ENCODE measurements at regions not wholly inside any gene's neighbourhood (a gene's known extent, or its start where the extent isn't known, plus 50 kb on each side); places are given as distances from the start of the nearest gene placed in this dataset.
"Not testable (repeated sequence)": the region's sequence is repeated elsewhere in the genome, so short reads cannot be mapped to it uniquely, and the experiment has no call there.

GRCh38 chr7:150111373-150112139 lies 211.6 kb upstream of the LRRC61 start:
- in situ Hi-C loops (cut with MboI; ENCODE audit: low pct_unique_long_range_greater_than_20kb, low sequenced_read_pairs, unreplicated experiment); DNase-seq (ENCODE audit: low spot score): not testable (repeated sequence)

GRCh38 chr7:150113301-150113700 lies 209.9 kb upstream of the LRRC61 start:
- DNase-seq (ENCODE audit: low spot score); in situ Hi-C loops (cut with MboI; ENCODE audit: low pct_unique_long_range_greater_than_20kb, low sequenced_read_pairs, unreplicated experiment): not testable (repeated sequence)

DNA sequence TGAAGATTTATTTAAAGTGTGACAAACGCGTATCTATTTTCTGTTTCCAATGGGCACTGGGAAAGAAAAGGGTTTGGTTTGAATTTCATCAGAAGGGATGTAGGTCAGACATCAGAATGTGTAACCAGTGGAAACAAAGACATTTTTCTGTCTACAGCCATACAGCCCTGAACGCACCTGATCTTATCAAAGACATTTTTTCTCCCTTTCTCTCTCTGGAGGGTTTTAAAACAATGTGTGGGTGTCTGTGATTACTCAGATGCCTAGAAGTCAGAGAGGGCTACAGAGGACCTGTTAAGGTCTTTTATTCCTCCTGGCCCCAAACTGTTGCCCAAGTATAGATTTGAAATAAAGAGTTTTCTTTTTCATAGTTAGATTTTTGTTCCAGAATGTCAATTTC lies 208.6 kb upstream of the LRRC61 start:
- in situ Hi-C loops (cut with MboI; ENCODE audit: low pct_unique_long_range_greater_than_20kb, low sequenced_read_pairs, unreplicated experiment); DNase-seq (ENCODE audit: low spot score): not testable (repeated sequence)

- in situ Hi-C loops (cut with MboI; ENCODE audit: low pct_unique_long_range_greater_than_20kb, low sequenced_read_pairs, unreplicated experiment); DNase-seq (ENCODE audit: low spot score): not testable (repeated sequence)
Observed at GRCh38 chr7:150119966-150120365, 203.2 kb upstream of the LRRC61 start.

DNA sequence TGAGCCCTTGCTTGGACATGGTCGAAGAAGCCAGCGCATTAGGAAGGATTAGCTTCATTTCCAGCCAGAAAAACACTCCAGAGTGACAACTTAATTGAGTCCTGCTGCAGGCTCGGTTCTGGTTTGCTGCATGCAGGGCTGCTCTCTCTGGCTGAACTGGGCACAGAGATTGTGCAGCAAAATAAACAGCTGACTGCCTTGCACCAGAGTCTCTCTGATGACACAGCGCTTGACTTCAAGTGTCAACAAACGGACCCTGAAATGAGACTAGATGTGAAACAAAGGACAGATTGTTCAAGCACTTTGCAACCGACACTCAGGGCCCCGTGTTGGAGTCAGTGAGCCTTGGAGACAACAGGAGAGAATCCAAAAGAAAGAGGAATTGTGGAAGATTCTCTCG lies 197.3 kb upstream of the LRRC61 start:
- in situ Hi-C loops (cut with MboI; ENCODE audit: low pct_unique_long_range_greater_than_20kb, low sequenced_read_pairs, unreplicated experiment); DNase-seq (ENCODE audit: low spot score): not testable (repeated sequence)

DNA sequence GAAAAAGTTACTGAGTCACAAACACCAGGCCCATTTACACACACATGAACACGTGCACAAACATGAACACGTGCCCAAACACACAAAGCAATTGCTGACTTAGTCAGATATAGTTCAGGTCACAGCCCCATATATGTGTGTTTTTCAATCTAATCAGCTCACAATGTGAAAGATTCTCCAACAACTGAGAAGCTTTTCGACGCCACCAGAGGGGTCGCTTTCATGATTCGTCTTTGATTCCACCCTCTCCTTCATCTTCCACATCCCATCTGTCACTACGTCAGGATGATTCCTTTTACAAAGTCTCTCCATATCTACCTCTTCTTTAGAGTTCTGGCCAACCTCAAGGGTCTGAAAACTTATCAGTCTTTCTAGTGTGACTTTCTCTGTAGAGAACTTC lies 188.7 kb upstream of the LRRC61 start:
- DNase-seq (ENCODE audit: low spot score); in situ Hi-C loops (cut with MboI; ENCODE audit: low pct_unique_long_range_greater_than_20kb, low sequenced_read_pairs, unreplicated experiment): not testable (repeated sequence)

DNA sequence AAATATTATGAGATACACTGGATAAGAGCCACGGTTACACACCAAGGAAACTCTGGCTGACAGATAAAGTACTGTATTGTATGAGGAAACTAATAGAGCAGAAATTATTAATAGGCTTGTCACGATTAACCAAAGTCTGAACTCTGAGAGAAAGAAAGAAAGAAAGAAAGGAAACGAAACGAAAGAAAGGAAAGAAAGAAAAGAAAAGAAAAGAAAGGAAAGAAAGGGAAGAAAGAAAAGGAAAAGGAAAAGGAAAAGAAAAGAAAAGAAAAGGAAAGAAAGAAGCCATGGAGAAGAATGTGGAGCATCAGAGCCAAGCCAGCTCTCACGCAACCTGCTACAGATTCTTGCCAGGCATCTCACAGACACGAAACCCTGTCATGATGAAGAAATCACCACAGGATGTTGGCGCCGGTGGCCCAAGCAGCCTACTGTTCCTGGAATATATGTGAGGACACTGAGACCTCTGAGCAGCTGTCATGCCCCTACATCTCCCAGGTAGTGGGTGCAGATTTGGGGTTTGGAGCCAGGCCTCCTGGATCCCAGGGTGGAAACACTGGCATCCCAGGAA lies 187.4 kb upstream of the LRRC61 start:
- in situ Hi-C loops (cut with MboI; ENCODE audit: low pct_unique_long_range_greater_than_20kb, low sequenced_read_pairs, unreplicated experiment); DNase-seq (ENCODE audit: low spot score): not testable (repeated sequence)

- DNase-seq (ENCODE audit: low spot score); in situ Hi-C loops (cut with MboI; ENCODE audit: low pct_unique_long_range_greater_than_20kb, low sequenced_read_pairs, unreplicated experiment): not testable (repeated sequence)
Observed at GRCh38 chr7:150139840-150140239, 183.3 kb upstream of the LRRC61 start.

DNA sequence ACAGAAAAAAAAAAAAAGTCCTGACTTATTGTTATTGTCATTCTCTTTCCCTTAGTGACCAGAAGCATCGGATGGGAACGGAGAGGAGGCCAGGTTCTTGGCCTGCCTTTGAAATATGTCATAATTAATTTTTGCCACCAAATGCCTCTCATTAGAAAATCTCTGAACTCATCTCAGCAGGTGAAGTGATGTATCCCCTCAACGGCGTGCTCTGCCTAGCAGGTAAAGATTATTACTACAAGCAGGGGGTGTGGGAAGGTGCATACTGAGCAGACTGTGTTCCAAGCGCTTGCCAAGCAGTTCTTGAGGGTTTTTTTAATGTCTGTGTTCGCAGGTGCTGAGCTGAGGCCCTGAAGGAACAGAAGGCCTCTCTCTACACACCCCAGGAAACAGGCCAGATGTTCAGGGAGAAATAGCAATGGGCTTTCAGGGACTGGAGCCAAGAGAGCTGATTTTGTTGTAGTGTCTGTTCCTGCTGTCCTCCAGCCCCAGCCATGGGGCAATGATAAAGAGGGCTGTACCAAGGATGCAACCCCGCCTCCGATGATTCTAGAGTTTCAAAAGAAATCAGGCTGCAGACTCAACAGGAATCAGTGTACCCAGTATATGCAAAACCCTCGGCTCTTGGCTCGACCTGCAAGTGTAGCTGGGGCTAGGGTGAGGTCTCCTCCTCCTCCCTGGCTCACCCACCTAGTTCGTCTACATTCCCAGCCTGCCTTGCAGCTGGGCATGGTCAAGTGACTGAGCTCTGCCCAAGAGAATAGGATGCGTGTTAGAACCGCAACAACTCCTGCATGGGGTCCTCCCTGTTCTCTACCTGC lies 181.4 kb upstream of the LRRC61 start:
- DNase-seq (ENCODE audit: low spot score); in situ Hi-C loops (cut with MboI; ENCODE audit: low pct_unique_long_range_greater_than_20kb, low sequenced_read_pairs, unreplicated experiment): not testable (repeated sequence)

GRCh38 chr7:150146124-150146523 lies 177.0 kb upstream of the LRRC61 start:
- in situ Hi-C loops (cut with MboI; ENCODE audit: low pct_unique_long_range_greater_than_20kb, low sequenced_read_pairs, unreplicated experiment) = not testable (repeated sequence)

DNA sequence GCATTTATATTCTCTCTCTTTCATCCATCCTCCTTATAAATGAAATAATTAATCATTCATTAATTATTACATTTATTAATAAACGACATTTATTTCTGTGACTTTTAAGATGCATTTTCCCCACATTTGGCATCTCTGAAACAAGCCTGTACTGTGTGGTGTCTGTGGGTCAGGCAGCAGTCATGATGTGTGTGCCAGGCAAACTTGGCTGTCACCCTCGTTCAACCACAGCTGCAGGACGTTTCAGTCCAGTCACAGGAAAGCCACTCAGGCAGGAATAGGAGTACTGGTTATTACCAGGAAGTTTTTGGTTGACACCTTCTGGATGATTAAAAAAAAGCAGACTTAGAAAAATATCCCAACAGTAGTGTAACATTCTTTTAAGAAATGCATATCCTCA lies 175.6 kb upstream of the LRRC61 start:
- DNase-seq (ENCODE audit: low spot score); in situ Hi-C loops (cut with MboI; ENCODE audit: low pct_unique_long_range_greater_than_20kb, low sequenced_read_pairs, unreplicated experiment): not testable (repeated sequence)

More at GRCh38 chr7:150146124-150146523, 177.0 kb upstream of the LRRC61 start:
- not testable (repeated sequence) for DNase-seq (ENCODE audit: low spot score)

DNA sequence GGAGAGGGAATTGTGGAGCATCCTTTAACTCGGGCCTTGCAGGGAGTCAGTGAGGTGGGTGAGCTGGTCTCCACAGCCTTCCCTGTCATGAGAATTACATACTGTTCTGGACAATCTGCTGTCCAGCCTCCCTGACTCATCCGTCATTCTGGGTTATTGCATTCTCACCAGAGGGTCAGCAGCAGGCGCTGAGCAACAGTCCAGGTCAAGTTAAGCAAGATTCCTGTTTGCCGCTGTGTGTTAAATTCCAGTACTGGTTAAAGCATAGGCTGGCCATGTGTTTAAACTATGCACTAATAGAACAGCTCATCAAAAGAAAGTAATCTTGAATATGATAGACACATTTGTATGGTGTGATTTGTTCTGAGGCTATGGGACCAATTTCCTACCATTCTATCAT lies 167.1 kb upstream of the LRRC61 start:
- DNase-seq (ENCODE audit: low spot score); in situ Hi-C loops (cut with MboI; ENCODE audit: low pct_unique_long_range_greater_than_20kb, low sequenced_read_pairs, unreplicated experiment): not testable (repeated sequence)

- in situ Hi-C loops (cut with MboI; ENCODE audit: low pct_unique_long_range_greater_than_20kb, low sequenced_read_pairs, unreplicated experiment); DNase-seq (ENCODE audit: low spot score): not testable (repeated sequence)
Observed at GRCh38 chr7:150158696-150159095, 164.5 kb upstream of the LRRC61 start.

DNA sequence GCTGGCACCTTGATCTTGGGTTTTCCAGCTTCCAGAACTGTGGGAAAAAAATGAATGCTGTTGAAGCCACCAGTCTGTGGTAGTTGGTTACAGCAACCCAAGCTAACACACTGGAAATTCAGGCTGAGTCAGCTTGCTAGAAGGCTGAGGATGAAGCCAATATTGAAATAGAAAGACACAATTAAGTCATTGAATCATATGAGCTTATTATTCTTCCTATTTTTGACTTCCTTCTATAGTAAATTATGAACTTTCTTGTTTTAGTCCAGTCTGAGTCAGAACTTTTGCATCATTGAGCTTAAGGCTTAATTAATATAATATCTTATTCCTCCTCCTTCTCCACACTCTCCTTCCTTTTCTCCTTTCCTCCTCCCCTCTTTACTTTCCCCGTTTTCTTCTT lies 153.6 kb upstream of the LRRC61 start:
- in situ Hi-C loops (cut with MboI; ENCODE audit: low pct_unique_long_range_greater_than_20kb, low sequenced_read_pairs, unreplicated experiment) = not testable (repeated sequence)

DNA sequence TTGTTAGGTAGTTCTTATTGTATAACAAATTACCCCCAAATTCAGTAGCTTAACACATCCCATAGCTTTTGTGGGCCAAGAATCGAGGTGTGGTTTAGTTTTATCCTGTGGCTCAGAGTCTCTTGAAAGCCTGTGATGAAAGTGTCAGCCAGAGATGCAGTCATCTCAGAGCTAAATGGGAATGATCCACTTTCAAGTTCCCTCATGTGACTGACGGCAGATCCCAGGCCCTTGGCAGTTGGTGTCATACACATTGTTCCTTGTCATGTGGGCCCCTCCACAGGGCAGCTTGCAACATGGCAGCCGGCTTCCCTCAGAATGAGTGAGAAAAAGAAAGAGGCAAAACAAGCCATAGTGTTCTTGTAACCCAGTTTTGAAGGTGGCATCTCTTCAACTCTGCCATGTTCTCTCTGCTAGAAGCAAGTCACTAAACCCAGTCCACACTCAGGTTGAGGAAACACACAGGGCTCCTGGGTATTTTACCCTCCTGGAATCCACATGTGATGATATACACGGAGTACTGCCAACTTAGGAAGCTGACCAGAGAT lies 153.1 kb upstream of the LRRC61 start:
- in situ Hi-C loops (cut with MboI; ENCODE audit: low pct_unique_long_range_greater_than_20kb, low sequenced_read_pairs, unreplicated experiment); DNase-seq (ENCODE audit: low spot score): not testable (repeated sequence)

More for the DNA sequence above, 153.6 kb upstream of the LRRC61 start:
- DNase-seq (ENCODE audit: low spot score) = not testable (repeated sequence)

GRCh38 chr7:150183602-150184001 lies 139.6 kb upstream of the LRRC61 start:
- DNase-seq (ENCODE audit: low spot score); in situ Hi-C loops (cut with MboI; ENCODE audit: low pct_unique_long_range_greater_than_20kb, low sequenced_read_pairs, unreplicated experiment): not testable (repeated sequence)

- in situ Hi-C loops (cut with MboI; ENCODE audit: low pct_unique_long_range_greater_than_20kb, low sequenced_read_pairs, unreplicated experiment); DNase-seq (ENCODE audit: low spot score): not testable (repeated sequence)
Observed at GRCh38 chr7:150189963-150190362, 133.2 kb upstream of the LRRC61 start.

DNA sequence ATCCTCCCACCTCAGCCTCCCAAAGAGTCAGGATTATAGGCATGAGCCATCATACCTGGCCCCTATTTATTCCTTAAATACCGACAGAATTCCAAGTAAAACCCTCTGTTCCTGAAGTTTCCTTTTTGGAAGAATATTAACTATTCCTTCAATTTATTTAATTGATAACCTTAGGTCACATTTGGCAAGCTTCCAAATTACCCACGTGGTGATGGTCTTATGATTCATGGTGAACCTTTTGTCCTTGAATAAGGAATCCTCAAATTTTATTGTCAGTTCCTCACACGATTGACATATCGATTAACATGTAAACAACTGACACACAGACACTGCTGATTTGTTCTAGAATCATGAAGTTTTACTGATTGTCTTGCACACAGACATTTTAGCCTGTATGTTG lies 130.6 kb upstream of the LRRC61 start:
- DNase-seq (ENCODE audit: low spot score); in situ Hi-C loops (cut with MboI; ENCODE audit: low pct_unique_long_range_greater_than_20kb, low sequenced_read_pairs, unreplicated experiment): not testable (repeated sequence)
